GM23338 (cell line): ENCODE measurements at regions not wholly inside any gene's neighbourhood (a gene's known extent, or its start where the extent isn't known, plus 50 kb on each side); places are given as distances from the start of the nearest gene placed in this dataset.

Source experiments
- ATAC-seq: fragments of 200-7000 bp; cut with Tn5 transposase; 3 replicates; pipeline ENCODE4 v1.9.1; 2020
- DNase-seq: peaks from one replicate; pipeline ENCODE4 v3.0.0-alpha.2; 2015; ENCODE audit warnings: low spot score
- H2AFZ ChIP-seq: fragments of 200-600 bp; sonication (generic); 2 replicates; pipeline ENCODE4 v1.8.0; 2016; ENCODE audit warnings: antibody characterized with exemption, mild to moderate bottlenecking, moderate library complexity
- H3F3A ChIP-seq: fragments of 200-600 bp; sonication (generic); replicated peaks from 2 replicates; pipeline ENCODE4 v1.8.0; 2017; ENCODE audit warnings: antibody characterized with exemption, mixed run types, low read depth
- H3K27ac ChIP-seq: fragments of 200-600 bp; sonication (generic); 2 replicates; pipeline ENCODE4 v1.6.1; 2016; ENCODE audit warnings: low read depth
- H3K27me3 ChIP-seq: fragments of 200-600 bp; sonication (generic); 2 replicates; pipeline ENCODE4 v1.8.0; 2016; ENCODE audit warnings: mild to moderate bottlenecking, mixed run types, moderate library complexity; ENCODE audit not compliant: insufficient read depth
- H3K36me3 ChIP-seq: fragments of 200-600 bp; sonication (generic); 2 replicates; pipeline ENCODE4 v1.8.0; 2016; ENCODE audit warnings: mild to moderate bottlenecking; ENCODE audit not compliant: insufficient read depth
- H3K4me1 ChIP-seq: fragments of 200-600 bp; sonication (generic); 2 replicates; pipeline ENCODE4 v1.8.0; 2016; ENCODE audit warnings: mild to moderate bottlenecking, moderate library complexity; ENCODE audit not compliant: insufficient read depth
- H3K4me2 ChIP-seq: fragments of 200-600 bp; sonication (generic); 2 replicates; pipeline ENCODE4 v1.7.1; 2017; ENCODE audit warnings: mixed run types
- H3K4me3 ChIP-seq: fragments of 200-600 bp; sonication (generic); 2 replicates; pipeline ENCODE4 v1.6.1; 2016; ENCODE audit warnings: mixed run types
- H3K79me2 ChIP-seq: fragments of 200-600 bp; sonication (generic); replicated peaks from 2 replicates; pipeline ENCODE4 v1.8.0; 2017; ENCODE audit warnings: mild to moderate bottlenecking; ENCODE audit not compliant: insufficient read depth
- H3K9me2 ChIP-seq: fragments of 200-600 bp; sonication (generic); 2 replicates; pipeline ENCODE4 v1.8.0; 2017; ENCODE audit not compliant: insufficient read depth
- H4K20me1 ChIP-seq: fragments of 200-600 bp; sonication (generic); replicated peaks from 2 replicates; pipeline ENCODE4 v1.8.0; 2017; ENCODE audit warnings: mild to moderate bottlenecking; ENCODE audit not compliant: insufficient read depth
- H3K27ac Mint-ChIP-seq: 2 replicates; pipeline ENCODE4 v1.8.0; 2020; ENCODE audit warnings: inconsistent platforms, mild to moderate bottlenecking, moderate library complexity, mixed read lengths
- H3K27me3 Mint-ChIP-seq: 3 replicates; pipeline ENCODE4 v1.8.0; 2022; ENCODE audit warnings: low read depth, mild to moderate bottlenecking, moderate library complexity, mixed read lengths, inconsistent platforms; ENCODE audit not compliant: insufficient read depth, poor library complexity
- H3K36me3 Mint-ChIP-seq: 3 replicates; pipeline ENCODE4 v1.8.0; 2021; ENCODE audit warnings: low read depth, mild to moderate bottlenecking, inconsistent platforms, moderate library complexity, mixed read lengths
- H3K4me1 Mint-ChIP-seq: 3 replicates; pipeline ENCODE4 v1.8.0; 2020; ENCODE audit warnings: mild to moderate bottlenecking, inconsistent platforms, mixed read lengths
- H3K4me3 Mint-ChIP-seq: 3 replicates; pipeline ENCODE4 v1.8.0; 2021; ENCODE audit warnings: moderate library complexity, mild to moderate bottlenecking, inconsistent platforms, mixed read lengths
- H3K9me3 Mint-ChIP-seq: 3 replicates; pipeline ENCODE4 v1.8.0; 2020; ENCODE audit warnings: moderate library complexity, mild to moderate bottlenecking, inconsistent platforms, mixed read lengths
- CREB1 ChIP-seq: fragments of 250-450 bp; sonication (Bioruptor Pico); IDR thresholded peaks from 2 replicates; pipeline ENCODE4 v1.5.0; 2020; ENCODE audit warnings: low read depth, mild to moderate bottlenecking, moderate library complexity
- CTCF ChIP-seq, 2 experiments: fragments of 200-600 bp in 1 of 2; sonication (generic) in 1 of 2; conservative IDR thresholded peaks; 2 replicates each; pipeline versions ENCODE4 v1.5.1 to v1.6.1; 2016 to 2017; ENCODE audit warnings: antibody characterized with exemption in 2 of 2, low read depth in 2 of 2, mild to moderate bottlenecking in 2 of 2, moderate library complexity in 1 of 2
- ETS1 ChIP-seq: IDR thresholded peaks from 2 replicates; pipeline ENCODE4 v1.6.1; 2016; ENCODE audit warnings: antibody characterized with exemption
- EZH2 ChIP-seq: fragments of 200-600 bp; sonication (generic); IDR thresholded peaks from one replicate; pipeline ENCODE4 v1.8.0; 2017; ENCODE audit warnings: antibody characterized with exemption, mild to moderate bottlenecking, low read depth; ENCODE audit not compliant: unreplicated experiment
- EZH2phosphoT487 ChIP-seq: fragments of 200-600 bp; sonication (generic); IDR thresholded peaks from one replicate; pipeline ENCODE4 v1.8.1; 2018; ENCODE audit warnings: antibody characterized with exemption; ENCODE audit not compliant: unreplicated experiment
- JUNB ChIP-seq: IDR thresholded peaks from one replicate; pipeline ENCODE4 v1.6.1; 2016; ENCODE audit warnings: antibody characterized with exemption; ENCODE audit not compliant: unreplicated experiment
- NANOG ChIP-seq: IDR thresholded peaks from 2 replicates; pipeline ENCODE4 v1.6.1; 2016; ENCODE audit warnings: antibody characterized with exemption, borderline replicate concordance
- POLR2AphosphoS5 ChIP-seq: IDR thresholded peaks from 2 replicates; pipeline ENCODE4 v1.6.1; 2016; ENCODE audit warnings: antibody characterized with exemption, low read depth
- REST ChIP-seq: IDR thresholded peaks from one replicate; pipeline ENCODE4 v1.6.1; 2018; ENCODE audit warnings: antibody characterized with exemption; ENCODE audit not compliant: unreplicated experiment
- STAT1 ChIP-seq: IDR thresholded peaks from one replicate; pipeline ENCODE4 v1.6.1; 2016; ENCODE audit warnings: antibody characterized with exemption; ENCODE audit not compliant: unreplicated experiment
- ZNF114 ChIP-seq: fragments of 250-450 bp; sonication (Bioruptor Pico); IDR thresholded peaks from 2 replicates; pipeline ENCODE4 v1.5.0; 2020; ENCODE audit warnings: mild to moderate bottlenecking, moderate library complexity
- ZNF331 ChIP-seq: fragments of 250-450 bp; sonication (Bioruptor Pico); IDR thresholded peaks from 2 replicates; pipeline ENCODE4 v1.5.0; 2020; ENCODE audit warnings: low read depth, mild to moderate bottlenecking, moderate library complexity
- ZNF462 ChIP-seq: fragments of 250-450 bp; sonication (Bioruptor Pico); IDR thresholded peaks from 2 replicates; pipeline ENCODE4 v1.5.0; 2020; ENCODE audit warnings: mild to moderate bottlenecking, moderate library complexity

- Histone ChIP-seq H4K20me1 (no peaks in the 10 kb centered on the region), H3K79me2 (no peaks in the 10 kb centered on the region), H3K27me3 (no peaks in the 10 kb centered on the region), H3K4me3 (no peak overlapping the region), H3K4me1 (no peaks in the 10 kb centered on the region), H2AFZ (no peak overlapping the region), H3K27ac (no peak overlapping the region), H3K4me2 (no peak overlapping the region), H3K9me2 (no peaks in the 10 kb centered on the region; the same call in 1 of the 2 replicates), H3K36me3 (no peaks in the 10 kb centered on the region), H3F3A (no peaks in the 10 kb centered on the region)
- Mint-ChIP-seq H3K9me3 (no peaks in the 10 kb centered on the region), H3K4me1 (no peaks in the 10 kb centered on the region), H3K4me3 (no peak overlapping the region), H3K27ac (no peak overlapping the region), H3K27me3 (peaks cover 2% of the 10 kb centered on the region), H3K36me3 (no peaks in the 10 kb centered on the region)
- DNase-seq, result no peak
- no peak for TF ChIP-seq STAT1
- TF ChIP-seq EZH2, result no peak
- no peak for TF ChIP-seq POLR2AphosphoS5
- no peak for TF ChIP-seq ZNF331 (CRISPR knock-in tag)
- TF ChIP-seq ZNF462, result no peak
- TF ChIP-seq REST, result no peak
- TF ChIP-seq JUNB, result no peak
- no peak for TF ChIP-seq CREB1
- no peak for TF ChIP-seq ETS1
- no peak for TF ChIP-seq ZNF114 (CRISPR knock-in tag)
- no peak for TF ChIP-seq EZH2phosphoT487
- TF ChIP-seq CTCF (conservative IDR thresholded peaks at IDR 0.05; ENCODE audit: low read depth in 2 of 2), result no peak
- TF ChIP-seq NANOG, result no peak
- ATAC-seq, result no peak
These were observed 414.8 kb upstream of the NOVA1 start for GRCh38 chr14:27012641-27013040.
